ENCODE measurements at regions not wholly inside any gene's neighbourhood (a gene's known extent, or its start where the extent isn't known, plus 50 kb on each side); places are given as distances from the start of the nearest gene placed in this dataset.

DNA sequence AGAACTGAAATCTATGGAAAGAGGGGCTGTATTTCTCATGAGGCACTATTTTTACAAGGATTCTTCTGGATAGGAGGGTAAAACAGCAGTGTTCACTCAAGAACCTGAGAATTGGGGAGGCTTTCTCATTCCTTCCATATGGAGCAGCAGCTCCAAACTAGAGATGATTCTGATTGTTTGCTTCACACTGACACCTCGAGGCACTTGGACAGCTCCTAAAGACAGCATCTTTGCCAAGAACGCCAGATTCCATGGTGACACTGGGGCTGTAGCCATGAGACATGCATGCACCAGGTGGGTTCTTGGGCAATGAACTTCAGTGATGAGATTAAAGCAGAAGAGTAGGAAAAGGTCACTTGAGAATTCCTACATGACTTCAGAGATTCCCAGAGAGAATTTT lies 361.5 kb upstream of the HTR2A start:
- H3K4me1 ChIP-seq = no peaks in the 10 kb centered on the region
- H3K9me3 ChIP-seq = peaks cover 0 to 6% (median 0%) of the 10 kb centered on the region in 4 donors
- no peaks in the 10 kb centered on the region for H3K27me3 ChIP-seq
- 53 to 70% methylated on average over 2 of the region's 2 CpGs for WGBS, 2 donors
- H3K4me3 ChIP-seq = no peak overlapping the region
- DNase-seq = no peak
- TF ChIP-seq EP300 (IDR thresholded peaks at IDR 0.05) (no peak), POLR2A (IDR thresholded peaks at IDR 0.05) (no peak), CTCF (IDR thresholded peaks at IDR 0.05) (no peak), POLR2AphosphoS5 (IDR thresholded peaks at IDR 0.05) (no peak)
- H3K36me3 ChIP-seq = no peaks in the 10 kb centered on the region
- no peak overlapping the region for H3K27ac ChIP-seq
- intact Hi-C loops (cut with DNase I) = no loop called here

DNA sequence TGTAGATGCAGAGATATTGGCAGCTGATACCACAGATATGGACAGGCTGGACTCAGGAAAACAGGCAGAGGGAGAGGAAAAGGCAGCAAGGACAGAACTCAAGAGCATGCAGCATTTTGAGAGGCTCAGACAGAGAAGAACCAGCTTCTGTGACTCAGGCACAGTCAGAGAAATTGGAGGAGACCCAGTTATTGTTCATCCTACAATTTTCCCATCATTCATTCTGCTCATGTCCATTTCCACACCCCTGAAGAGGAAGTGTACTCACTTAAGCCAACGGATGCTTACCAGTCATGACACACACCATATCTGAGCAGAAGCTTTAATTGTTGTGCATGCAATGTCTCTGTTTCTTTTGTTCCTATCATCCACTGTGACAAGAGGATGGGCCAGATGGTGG lies 359.8 kb upstream of the HTR2A start:
- Histone ChIP-seq H3K27ac (no peak overlapping the region), H3K36me3 (no peaks in the 10 kb centered on the region), H3K27me3 (no peaks in the 10 kb centered on the region), H3K4me1 (no peaks in the 10 kb centered on the region), H3K9me3 (no peaks in the 10 kb centered on the region), H3K4me3 (no peak overlapping the region)
- no peak for TF ChIP-seq EP300 (IDR thresholded peaks at IDR 0.05)
- 72% methylated on average over 1 of the region's 1 CpG for WGBS, 2 donors
- no peak for DNase-seq
- intact Hi-C loops (cut with DNase I) = no loop called here

DNA sequence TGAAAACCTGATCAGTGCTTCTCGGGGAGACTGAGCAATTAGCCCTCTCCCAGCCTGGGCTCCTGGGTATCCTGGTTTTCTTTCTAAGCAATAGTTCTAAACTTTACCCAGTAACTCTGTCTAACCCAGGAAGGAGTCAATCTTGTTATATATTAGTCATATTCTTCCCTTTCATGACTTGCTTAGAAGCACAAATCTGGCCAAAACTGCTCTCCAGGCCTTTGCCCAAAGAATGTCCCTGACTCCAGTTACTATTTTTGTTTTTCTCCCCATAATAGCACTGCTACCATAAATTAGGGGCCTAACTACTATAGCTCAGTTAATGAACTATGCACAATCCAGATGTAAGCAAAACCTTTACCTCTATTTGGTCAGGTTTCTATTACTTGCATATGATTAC lies 355.8 kb upstream of the HTR2A start:
- H3K27ac ChIP-seq = no peak overlapping the region
- H3K9me3 ChIP-seq = no peaks in the 10 kb centered on the region
- WGBS, 2 donors = 83 to 96% methylated on average over 1 of the region's 1 CpG
- H3K36me3 ChIP-seq = no peaks in the 10 kb centered on the region
- TF ChIP-seq EP300 (IDR thresholded peaks at IDR 0.05) (no peak), POLR2A (IDR thresholded peaks at IDR 0.05) (no peak), POLR2AphosphoS5 (IDR thresholded peaks at IDR 0.05) (no peak), CTCF (IDR thresholded peaks at IDR 0.05) (no peak)
- intact Hi-C loops (cut with DNase I) = no loop called here
- H3K4me1 ChIP-seq = peaks cover 0 to 17% (median 5%) of the 10 kb centered on the region in 4 donors
- H3K27me3 ChIP-seq = no peaks in the 10 kb centered on the region
- no peak overlapping the region for H3K4me3 ChIP-seq
- no peak for DNase-seq

- no peaks in the 10 kb centered on the region for H3K9me3 ChIP-seq
- TF ChIP-seq EP300 (IDR thresholded peaks at IDR 0.05) (no peak), CTCF (IDR thresholded peaks at IDR 0.05) (no peak), POLR2A (IDR thresholded peaks at IDR 0.05) (no peak), POLR2AphosphoS5 (IDR thresholded peaks at IDR 0.05) (no peak)
- intact Hi-C loops (cut with DNase I) = no loop called here
- no peak for DNase-seq
- WGBS, 2 donors = 60 to 74% methylated on average over 4 of the region's 4 CpGs
- H3K36me3 ChIP-seq = no peaks in the 10 kb centered on the region
- no peak overlapping the region for H3K4me3 ChIP-seq
- no peaks in the 10 kb centered on the region for H3K27me3 ChIP-seq
- peaks cover 0 to 17% (median 5%) of the 10 kb centered on the region in 4 donors for H3K4me1 ChIP-seq
- no peak overlapping the region for H3K27ac ChIP-seq
Measured at GRCh38 chr13:47251771-47252170, 354.9 kb upstream of the HTR2A start.

- peak; percentile 71 for DNase-seq
- Histone ChIP-seq H3K4me3 (no peak overlapping the region), H3K27me3 (no peaks in the 10 kb centered on the region), H3K27ac (peak overlapping the region in 2 of 4 donors; percentile 39 to 54), H3K4me1 (peaks cover 0 to 17% (median 5%) of the 10 kb centered on the region in 4 donors), H3K9me3 (no peaks in the 10 kb centered on the region), H3K36me3 (no peaks in the 10 kb centered on the region)
- 87 to 91% methylated on average over 7 of the region's 7 CpGs for WGBS, 2 donors
- intact Hi-C loops (cut with DNase I) = no loop called here
- TF ChIP-seq POLR2AphosphoS5 (IDR thresholded peaks at IDR 0.05) (peak in 3 of 4 donors; percentile 14 to 74 (median 49)), EP300 (IDR thresholded peaks at IDR 0.05) (no peak)
Measured at GRCh38 chr13:47250146-47250545, 353.3 kb upstream of the HTR2A start.

DNA sequence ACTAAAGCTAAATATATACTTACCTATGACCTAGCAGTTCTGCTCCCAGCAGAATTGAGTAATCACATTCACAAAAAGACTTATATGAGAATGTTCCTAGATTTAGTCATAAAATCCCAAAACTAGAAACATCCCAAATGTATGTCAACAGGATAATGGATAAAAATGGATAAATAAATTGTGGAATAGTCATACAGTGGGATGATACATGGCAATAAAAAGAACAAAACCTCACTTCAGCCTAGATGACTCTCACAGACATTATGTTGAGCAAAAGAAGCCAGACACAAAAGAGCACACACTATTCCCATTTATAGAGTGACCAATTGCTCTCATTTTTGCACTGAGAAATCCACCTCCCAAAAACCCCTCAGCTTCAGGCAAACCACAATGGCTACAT lies 352.4 kb upstream of the HTR2A start:
- H3K27me3 ChIP-seq = no peaks in the 10 kb centered on the region
- no peaks in the 10 kb centered on the region for H3K9me3 ChIP-seq
- no peak for DNase-seq
- no peaks in the 10 kb centered on the region for H3K36me3 ChIP-seq
- peaks cover 0 to 17% (median 5%) of the 10 kb centered on the region in 4 donors for H3K4me1 ChIP-seq
- H3K4me3 ChIP-seq = no peak overlapping the region
- H3K27ac ChIP-seq = peak overlapping the region in 1 of 4 donors; percentile 54
- TF ChIP-seq POLR2AphosphoS5 (IDR thresholded peaks at IDR 0.05) (no peak), POLR2A (IDR thresholded peaks at IDR 0.05) (no peak), EP300 (IDR thresholded peaks at IDR 0.05) (no peak), CTCF (IDR thresholded peaks at IDR 0.05) (no peak)
- intact Hi-C loops (cut with DNase I) = no loop called here

All from sigmoid colon (tissue), 6 donors.